ENCODE measurements at regions not wholly inside any gene's neighbourhood (a gene's known extent, or its start where the extent isn't known, plus 50 kb on each side); places are given as distances from the start of the nearest gene placed in this dataset.
"Not testable (repeated sequence)": the region's sequence is repeated elsewhere in the genome, so short reads cannot be mapped to it uniquely, and the experiment has no call there.

DNA sequence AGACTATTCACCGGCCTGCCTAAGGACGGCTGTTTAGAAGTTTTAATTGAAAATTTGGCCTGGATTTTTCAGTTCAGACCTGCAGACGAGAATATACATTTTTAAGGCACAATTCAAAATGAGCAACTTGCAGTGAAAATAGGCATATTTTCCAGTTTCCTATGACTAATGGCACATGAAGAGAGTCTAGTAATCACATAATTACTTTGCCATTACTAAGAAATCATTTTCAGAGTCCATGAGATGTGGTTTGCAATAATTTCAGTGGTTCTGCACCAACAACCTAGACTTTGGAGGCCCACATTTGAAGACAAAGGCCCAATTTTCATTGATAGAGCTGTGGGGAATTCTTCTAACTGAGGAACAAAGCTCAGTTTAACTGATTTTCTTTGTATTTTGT is 205.3 kb downstream of the SOX2 start:
- DNase-seq (ENCODE audit: extremely low spot score), result no peak
- TF ChIP-seq POLR2AphosphoS5 (IDR thresholded peaks at IDR 0.05), result no peak
- TF ChIP-seq EP300 (IDR thresholded peaks at IDR 0.05), result no peak
- TF ChIP-seq, protein P1, sequence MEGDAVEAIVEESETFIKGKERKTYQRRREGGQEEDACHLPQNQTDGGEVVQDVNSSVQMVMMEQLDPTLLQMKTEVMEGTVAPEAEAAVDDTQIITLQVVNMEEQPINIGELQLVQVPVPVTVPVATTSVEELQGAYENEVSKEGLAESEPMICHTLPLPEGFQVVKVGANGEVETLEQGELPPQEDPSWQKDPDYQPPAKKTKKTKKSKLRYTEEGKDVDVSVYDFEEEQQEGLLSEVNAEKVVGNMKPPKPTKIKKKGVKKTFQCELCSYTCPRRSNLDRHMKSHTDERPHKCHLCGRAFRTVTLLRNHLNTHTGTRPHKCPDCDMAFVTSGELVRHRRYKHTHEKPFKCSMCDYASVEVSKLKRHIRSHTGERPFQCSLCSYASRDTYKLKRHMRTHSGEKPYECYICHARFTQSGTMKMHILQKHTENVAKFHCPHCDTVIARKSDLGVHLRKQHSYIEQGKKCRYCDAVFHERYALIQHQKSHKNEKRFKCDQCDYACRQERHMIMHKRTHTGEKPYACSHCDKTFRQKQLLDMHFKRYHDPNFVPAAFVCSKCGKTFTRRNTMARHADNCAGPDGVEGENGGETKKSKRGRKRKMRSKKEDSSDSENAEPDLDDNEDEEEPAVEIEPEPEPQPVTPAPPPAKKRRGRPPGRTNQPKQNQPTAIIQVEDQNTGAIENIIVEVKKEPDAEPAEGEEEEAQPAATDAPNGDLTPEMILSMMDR (IDR thresholded peaks at IDR 0.05), result no peak
- TF ChIP-seq POLR2A (IDR thresholded peaks at IDR 0.05; ENCODE audit: low read depth), result no peak
- intact Hi-C loops (cut with DNase I), result no loop called here
- no peaks in the 10 kb centered on the region for H3K4me1 ChIP-seq
- 68% methylated on average over 3 of the region's 3 CpGs for WGBS
- no peak overlapping the region for H3K27ac ChIP-seq (replicated peaks in 1 of 4)
- H3K36me3 ChIP-seq, result no peaks in the 10 kb centered on the region
- no peaks in the 10 kb centered on the region for H3K27me3 ChIP-seq
- no peak overlapping the region for H3K4me3 ChIP-seq
- no peaks in the 10 kb centered on the region for H3K9me3 ChIP-seq

DNA sequence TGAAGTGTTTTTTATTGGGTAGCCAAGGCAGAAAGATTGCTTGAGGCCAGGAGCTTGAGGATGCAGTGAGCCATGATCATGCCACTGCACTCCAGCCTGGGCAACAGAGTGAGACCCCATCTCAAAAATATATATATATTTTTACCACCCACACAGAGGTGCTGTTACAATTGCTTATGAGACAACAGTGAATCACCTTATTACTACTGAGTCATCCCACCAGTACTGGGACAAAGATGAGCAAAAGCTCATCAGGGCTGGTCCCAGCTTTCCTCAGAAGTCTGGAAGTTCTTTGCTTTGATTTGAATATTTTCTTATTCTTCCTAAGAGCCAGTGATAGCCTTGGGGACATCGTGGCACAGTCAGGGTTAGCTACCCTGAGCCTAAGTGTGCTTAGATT is 207.7 kb downstream of the SOX2 start:
- TF ChIP-seq EP300 (IDR thresholded peaks at IDR 0.05), result no peak
- TF ChIP-seq, protein P1 (IDR thresholded peaks at IDR 0.05), result no peak
- no peak for TF ChIP-seq POLR2A (IDR thresholded peaks at IDR 0.05; ENCODE audit: low read depth)
- TF ChIP-seq POLR2AphosphoS5 (IDR thresholded peaks at IDR 0.05), result no peak
- Histone ChIP-seq H3K36me3 (no peaks in the 10 kb centered on the region), H3K9me3 (no peaks in the 10 kb centered on the region), H3K27ac (replicated peaks in 1 of 4) (no peak overlapping the region), H3K4me3 (no peak overlapping the region), H3K4me1 (no peaks in the 10 kb centered on the region), H3K27me3 (no peaks in the 10 kb centered on the region)
- 75% methylated on average over 1 of the region's 1 CpG for WGBS
- intact Hi-C loops (cut with DNase I), result no loop called here
- DNase-seq (ENCODE audit: extremely low spot score), result no peak

DNA sequence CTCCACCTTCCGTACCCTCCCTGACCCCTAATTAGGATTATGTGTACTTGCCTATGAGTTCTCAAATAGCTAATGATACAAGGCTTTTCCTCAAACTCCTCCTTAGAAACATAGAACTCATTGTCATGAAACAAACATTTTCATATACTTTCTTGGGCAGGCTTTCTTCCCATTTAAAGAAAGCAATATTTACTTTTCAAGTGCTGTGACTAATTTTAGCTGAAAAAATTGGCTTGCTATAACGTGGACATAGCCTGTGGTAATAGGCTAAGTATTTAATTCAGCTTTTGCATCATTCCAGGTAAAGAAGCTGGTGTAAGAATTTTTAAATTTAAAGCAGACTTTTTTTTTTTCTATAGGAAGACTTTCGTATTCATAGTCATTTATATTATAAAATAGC is 208.7 kb downstream of the SOX2 start:
- H3K9me3 ChIP-seq, result no peaks in the 10 kb centered on the region
- TF ChIP-seq, protein P1 (IDR thresholded peaks at IDR 0.05), result no peak
- TF ChIP-seq POLR2AphosphoS5 (IDR thresholded peaks at IDR 0.05) (no peak), POLR2A (IDR thresholded peaks at IDR 0.05; ENCODE audit: low read depth) (no peak), EP300 (IDR thresholded peaks at IDR 0.05) (no peak)
- H3K4me1 ChIP-seq, result no peaks in the 10 kb centered on the region
- no peak overlapping the region for H3K27ac ChIP-seq (replicated peaks in 1 of 4)
- H3K4me3 ChIP-seq, result no peak overlapping the region
- H3K36me3 ChIP-seq, result no peaks in the 10 kb centered on the region
- H3K27me3 ChIP-seq, result no peaks in the 10 kb centered on the region
- DNase-seq (ENCODE audit: extremely low spot score), result no peak
- intact Hi-C loops (cut with DNase I), result no loop called here
- WGBS, result 65% methylated on average over 3 of the region's 3 CpGs

DNA sequence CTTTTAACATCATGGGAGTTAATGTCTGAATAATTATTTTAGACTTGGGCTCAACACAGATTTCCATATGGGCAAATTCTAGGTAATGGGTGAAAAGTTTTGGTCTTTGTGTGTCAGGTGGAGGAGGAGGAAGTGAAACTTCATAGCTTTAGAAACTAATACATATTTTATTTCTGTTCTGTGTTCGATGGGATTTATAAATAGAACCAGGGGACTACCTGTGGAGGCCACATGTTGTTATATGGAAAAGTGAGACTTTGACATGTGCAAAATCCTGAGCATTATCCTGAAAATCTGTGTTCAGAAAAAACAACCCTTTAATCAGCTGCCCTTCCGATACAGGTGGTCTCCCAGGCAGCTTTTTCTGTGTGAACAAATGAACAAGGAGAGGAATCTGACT is 209.5 kb downstream of the SOX2 start:
- WGBS, result 69% methylated on average over 2 of the region's 2 CpGs
- intact Hi-C loops (cut with DNase I), result no loop called here
- no peaks in the 10 kb centered on the region for H3K27me3 ChIP-seq
- TF ChIP-seq POLR2AphosphoS5 (IDR thresholded peaks at IDR 0.05), result no peak
- TF ChIP-seq, protein P1 (IDR thresholded peaks at IDR 0.05), result no peak
- no peak for DNase-seq (ENCODE audit: extremely low spot score)
- no peaks in the 10 kb centered on the region for H3K9me3 ChIP-seq
- no peak overlapping the region for H3K4me3 ChIP-seq
- H3K4me1 ChIP-seq, result no peaks in the 10 kb centered on the region
- H3K27ac ChIP-seq (replicated peaks in 1 of 4), result no peak overlapping the region
- H3K36me3 ChIP-seq, result no peaks in the 10 kb centered on the region

DNA sequence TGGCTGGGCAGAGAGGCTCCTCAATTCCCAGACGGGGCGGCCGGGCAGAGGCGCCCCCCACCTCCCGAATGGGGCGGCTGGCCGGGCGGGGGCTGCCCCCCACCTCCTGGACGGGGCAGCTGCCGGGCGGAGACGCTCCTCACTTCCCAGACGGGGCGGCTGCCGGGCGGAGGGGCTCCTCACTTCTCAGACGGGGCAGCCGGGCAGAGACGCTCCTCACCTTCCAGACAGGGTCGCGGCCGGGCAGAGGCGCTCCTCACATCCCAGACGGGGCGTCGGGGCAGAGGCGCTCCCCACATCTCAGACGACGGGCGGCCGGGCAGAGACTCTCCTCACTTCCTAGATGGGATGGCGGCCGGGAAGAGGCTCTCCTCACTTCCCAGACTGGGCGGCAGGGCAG is 214.1 kb downstream of the SOX2 start:
- 96% methylated on average over 25 of the region's 34 CpGs for WGBS
- H3K4me3 ChIP-seq; H3K36me3 ChIP-seq; H3K27ac ChIP-seq (replicated peaks in 1 of 4); H3K4me1 ChIP-seq; H3K9me3 ChIP-seq; intact Hi-C loops (cut with DNase I); DNase-seq (ENCODE audit: extremely low spot score); H3K27me3 ChIP-seq: not testable (repeated sequence)

Data from esophagus muscularis mucosa (tissue), 4 donors.